ENCODE measurements at regions not wholly inside any gene's neighbourhood (a gene's known extent, or its start where the extent isn't known, plus 50 kb on each side); places are given as distances from the start of the nearest gene placed in this dataset.

- TF ChIP-seq EZH2 (IDR thresholded peaks at IDR 0.05; ENCODE audit: borderline replicate concordance, low read depth, low read length, poor library complexity, severe bottlenecking): no peak
- TF ChIP-seq, protein P1, sequence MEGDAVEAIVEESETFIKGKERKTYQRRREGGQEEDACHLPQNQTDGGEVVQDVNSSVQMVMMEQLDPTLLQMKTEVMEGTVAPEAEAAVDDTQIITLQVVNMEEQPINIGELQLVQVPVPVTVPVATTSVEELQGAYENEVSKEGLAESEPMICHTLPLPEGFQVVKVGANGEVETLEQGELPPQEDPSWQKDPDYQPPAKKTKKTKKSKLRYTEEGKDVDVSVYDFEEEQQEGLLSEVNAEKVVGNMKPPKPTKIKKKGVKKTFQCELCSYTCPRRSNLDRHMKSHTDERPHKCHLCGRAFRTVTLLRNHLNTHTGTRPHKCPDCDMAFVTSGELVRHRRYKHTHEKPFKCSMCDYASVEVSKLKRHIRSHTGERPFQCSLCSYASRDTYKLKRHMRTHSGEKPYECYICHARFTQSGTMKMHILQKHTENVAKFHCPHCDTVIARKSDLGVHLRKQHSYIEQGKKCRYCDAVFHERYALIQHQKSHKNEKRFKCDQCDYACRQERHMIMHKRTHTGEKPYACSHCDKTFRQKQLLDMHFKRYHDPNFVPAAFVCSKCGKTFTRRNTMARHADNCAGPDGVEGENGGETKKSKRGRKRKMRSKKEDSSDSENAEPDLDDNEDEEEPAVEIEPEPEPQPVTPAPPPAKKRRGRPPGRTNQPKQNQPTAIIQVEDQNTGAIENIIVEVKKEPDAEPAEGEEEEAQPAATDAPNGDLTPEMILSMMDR (conservative IDR thresholded peaks at IDR 0.05; ENCODE audit: low read depth, low read length): no peak
These were observed 168.9 kb downstream of the DRD1 start for GRCh38 chr5:175275097-175275496.

Data from A673 (cell line).